D721Med (cell line): ENCODE measurements at regions not wholly inside any gene's neighbourhood (a gene's known extent, or its start where the extent isn't known, plus 50 kb on each side); places are given as distances from the start of the nearest gene placed in this dataset.

Experiments used
- DNase-seq: peaks from one replicate; pipeline ENCODE4 v3.0.0; 2011; ENCODE audit warnings: low spot score; ENCODE audit not compliant: insufficient read length
- FAIRE-seq: peaks from 2 replicates; lab custom pipeline; 2011; peaks lifted over from hg19 to GRCh38; lab: Jason Lieb, UNC
- CTCF ChIP-seq: IDR thresholded peaks from 2 replicates; pipeline ENCODE4 v1.5.1; 2012; ENCODE audit warnings: mild to moderate bottlenecking, control low read depth; ENCODE audit not compliant: insufficient read depth; ENCODE audit errors: missing control alignments

- TF ChIP-seq CTCF, result no peak
- FAIRE-seq (no peak), DNase-seq (no peak)
Observed at GRCh38 chr20:62569615-62570014, 72.7 kb upstream of the SLCO4A1 start.

GRCh38 chr20:62570403-62570802 is 71.9 kb upstream of the SLCO4A1 start:
- no peak for DNase-seq
- no peak for FAIRE-seq
- TF ChIP-seq CTCF, result no peak

- DNase-seq (no peak), FAIRE-seq (no peak)
- TF ChIP-seq CTCF, result no peak
Observed at GRCh38 chr20:62570897-62571668, 71.2 kb upstream of the SLCO4A1 start.

- no peak for FAIRE-seq
- no peak for TF ChIP-seq CTCF
Observed at GRCh38 chr20:62571669-62572344, 70.5 kb upstream of the SLCO4A1 start.

GRCh38 chr20:62572980-62573379 is 69.3 kb upstream of the SLCO4A1 start:
- DNase-seq, result no peak
- TF ChIP-seq CTCF, result no peak
- FAIRE-seq, result no peak

More at GRCh38 chr20:62571669-62572344, 70.5 kb upstream of the SLCO4A1 start:
- DNase-seq, result no peak

- FAIRE-seq (no peak), DNase-seq (no peak)
- no peak for TF ChIP-seq CTCF
Observed at GRCh38 chr20:62573817-62574216, 68.5 kb upstream of the SLCO4A1 start.

GRCh38 chr20:62574230-62574993 is 67.9 kb upstream of the SLCO4A1 start:
- no peak for DNase-seq
- no peak for FAIRE-seq
- no peak for TF ChIP-seq CTCF
